Keratinocyte (primary cell): ENCODE measurements at regions not wholly inside any gene's neighbourhood (a gene's known extent, or its start where the extent isn't known, plus 50 kb on each side); places are given as distances from the start of the nearest gene placed in this dataset.

Experiments used
- CTCF ChIP-seq, 3 experiments: IDR thresholded peaks in 1 of 3; conservative IDR thresholded peaks in 1 of 3; optimal IDR thresholded peaks in 1 of 3; 2 replicates in 2 of 3; 3 replicates in 1 of 3; pipeline versions ENCODE3 to v1.5.1; 2011; ENCODE audit warnings: low read length in 3 of 3, mild to moderate bottlenecking in 3 of 3, moderate library complexity in 2 of 3, control low read depth in 1 of 3, inconsistent platforms in 1 of 3; ENCODE audit not compliant: insufficient read depth in 2 of 3; ENCODE audit errors: extremely low read depth in 1 of 3
- EZH2 ChIP-seq: IDR thresholded peaks from one replicate; pipeline ENCODE4 v1.6.1; 2012; ENCODE audit warnings: inconsistent platforms, mild to moderate bottlenecking, low read length, moderate library complexity

- TF ChIP-seq CTCF (optimal IDR thresholded peaks at IDR 0.05 in 1 of 3, IDR thresholded peaks at IDR 0.05 in 1 of 3, conservative IDR thresholded peaks at IDR 0.05 in 1 of 3; ENCODE audit: extremely low read depth in 1 of 3, insufficient read depth in 2 of 3, low read length in 3 of 3) (no peak), EZH2 (no peak)
These were observed 1960.5 kb upstream of the PIK3C3 start for GRCh38 chr18:39994498-39994897.
